SK-N-SH (cell line): ENCODE measurements at regions not wholly inside any gene's neighbourhood (a gene's known extent, or its start where the extent isn't known, plus 50 kb on each side); places are given as distances from the start of the nearest gene placed in this dataset.

Source experiments
- CTCF ChIA-PET: fragments of 300-600, 350-600 bp; formaldehyde crosslinking; extraction: SDS; loops from one replicate; lab custom pipeline; 2021; lab: Yijun Ruan, JAX
- POLR2A ChIA-PET: fragments of 350-600 bp; sonication (Branson Sonifier 250); formaldehyde crosslinking; extraction: SDS; loops from one replicate; lab custom pipeline; 2020; ENCODE audit warnings: antibody characterized with exemption, inconsistent platforms; lab: Yijun Ruan, JAX
- DNase-seq: peaks from one replicate; pipeline ENCODE4 v3.0.0; 2012
- H2AFZ ChIP-seq: fragments of 200-600 bp; sonication (generic); 2 replicates; pipeline ENCODE4 v1.8.1; 2016; ENCODE audit warnings: antibody characterized with exemption, mild to moderate bottlenecking, low read depth
- H3F3A ChIP-seq: fragments of 200-600 bp; sonication (generic); replicated peaks from 2 replicates; pipeline ENCODE3; 2016; ENCODE audit warnings: antibody characterized with exemption, mild to moderate bottlenecking; ENCODE audit not compliant: insufficient read depth
- H3K27ac ChIP-seq, 2 experiments: fragments of 200-500 bp in 1 of 2; fragments of 200-600 bp in 1 of 2; sonication (Bioruptor generic) in 1 of 2; sonication (generic), shearing (Covaris generic) in 1 of 2; 2 replicates each; pipeline versions ENCODE4 v1.5.1 to v1.6.1; 2014 to 2016; ENCODE audit warnings: low read depth in 2 of 2, inconsistent platforms in 1 of 2, low read length in 1 of 2, mild to moderate bottlenecking in 1 of 2, mixed read lengths in 1 of 2
- H3K27me3 ChIP-seq: fragments of 200-600 bp; sonication (generic), shearing (Covaris generic); 2 replicates; pipeline ENCODE4 v1.6.1; 2016; ENCODE audit warnings: mixed run types; ENCODE audit not compliant: insufficient read depth
- H3K36me3 ChIP-seq, 2 experiments: fragments of 200-500 bp in 1 of 2; fragments of 200-600 bp in 1 of 2; sonication (Bioruptor generic) in 1 of 2; sonication (generic) in 1 of 2; replicated peaks in 1 of 2; 2 replicates each; pipeline versions ENCODE3 to v1.5.1; 2014 to 2016; ENCODE audit warnings: low read length in 1 of 2, mild to moderate bottlenecking in 1 of 2; ENCODE audit not compliant: insufficient read depth in 2 of 2, control insufficient read depth in 1 of 2
- H3K4me1 ChIP-seq, 2 experiments: fragments of 200-500 bp in 1 of 2; fragments of 200-600 bp in 1 of 2; sonication (Bioruptor generic) in 1 of 2; sonication (generic), shearing (Covaris generic) in 1 of 2; 2 replicates each; pipeline versions ENCODE4 v1.5.1 to v1.6.1; 2014 to 2016; ENCODE audit warnings: low read depth in 1 of 2, low read length in 1 of 2, mixed run types in 1 of 2; ENCODE audit not compliant: insufficient read depth in 2 of 2, control insufficient read depth in 1 of 2
- H3K4me2 ChIP-seq: fragments of 200-600 bp; sonication (generic), shearing (Covaris generic); 2 replicates; pipeline ENCODE4 v1.6.1; 2017; ENCODE audit warnings: mixed run types
- H3K4me3 ChIP-seq, 2 experiments: fragments of 200-500 bp in 1 of 2; fragments of 200-600 bp in 1 of 2; sonication (Bioruptor generic) in 1 of 2; sonication (generic), shearing (Covaris generic) in 1 of 2; 2 replicates each; pipeline versions ENCODE4 v1.5.1 to v1.8.1; 2014 to 2016; ENCODE audit warnings: low read depth in 2 of 2, inconsistent platforms in 1 of 2, low read length in 1 of 2, mild to moderate bottlenecking in 1 of 2, mixed read lengths in 1 of 2, moderate library complexity in 1 of 2
- H3K79me2 ChIP-seq: fragments of 200-600 bp; sonication (generic); 2 replicates; pipeline ENCODE4 v1.8.1; 2017; ENCODE audit warnings: mild to moderate bottlenecking; ENCODE audit not compliant: insufficient read depth
- H3K9ac ChIP-seq: fragments of 200-600 bp; sonication (generic); 2 replicates; pipeline ENCODE4 v1.6.1; 2017; ENCODE audit warnings: mixed run types
- H3K9me2 ChIP-seq: fragments of 200-600 bp; sonication (generic); 2 replicates; pipeline ENCODE4 v1.6.1; 2017; ENCODE audit warnings: mixed run types
- H3K9me3 ChIP-seq: fragments of 200-600 bp; sonication (generic); 2 replicates; pipeline ENCODE4 v1.6.1; 2017; ENCODE audit warnings: mixed run types, mild to moderate bottlenecking, moderate library complexity
- H4K20me1 ChIP-seq: fragments of 200-600 bp; sonication (generic); 2 replicates; pipeline ENCODE4 v1.6.1; 2017; ENCODE audit warnings: mild to moderate bottlenecking, mixed run types; ENCODE audit not compliant: insufficient read depth
- CHD2 ChIP-seq: fragments of 150-350 bp; IDR thresholded peaks from 2 replicates; pipeline ENCODE4 v1.6.1; 2018; ENCODE audit warnings: low read length; ENCODE audit not compliant: partially characterized antibody
- CTCF ChIP-seq: fragments of 200-600 bp; sonication (generic); IDR thresholded peaks from 2 replicates; pipeline ENCODE4 v1.6.1; 2017; ENCODE audit warnings: antibody characterized with exemption, mild to moderate bottlenecking, moderate library complexity
- ELF1 ChIP-seq: IDR thresholded peaks from 2 replicates; pipeline ENCODE4 v1.4.0; 2012
- EZH2phosphoT487 ChIP-seq: fragments of 200-600 bp; sonication (generic); IDR thresholded peaks from 2 replicates; pipeline ENCODE4 v1.6.1; 2017; ENCODE audit warnings: low read depth, mixed run types, mild to moderate bottlenecking, antibody characterized with exemption, moderate library complexity, borderline replicate concordance
- FOXM1 ChIP-seq: IDR thresholded peaks from 2 replicates; pipeline ENCODE4 v1.4.0; 2012; ENCODE audit warnings: low read depth, mild to moderate bottlenecking
- GABPA ChIP-seq: IDR thresholded peaks from 2 replicates; pipeline ENCODE4 v1.4.0; 2012; ENCODE audit warnings: low read depth, mild to moderate bottlenecking
- GATA2 ChIP-seq: sonication (generic); formaldehyde crosslinking; IDR thresholded peaks from 2 replicates; pipeline ENCODE4 v1.5.0; 2020; ENCODE audit warnings: mild to moderate bottlenecking, missing genetic modification reagents
- IRF3 ChIP-seq: fragments of 150-350 bp; IDR thresholded peaks from 2 replicates; pipeline ENCODE4 v1.6.1; 2016; ENCODE audit warnings: mild to moderate bottlenecking, low read depth, low read length
- JUND ChIP-seq: IDR thresholded peaks from 2 replicates; pipeline ENCODE4 v1.4.0; 2012
- MEF2A ChIP-seq: IDR thresholded peaks from 2 replicates; pipeline ENCODE4 v1.4.0; 2012; ENCODE audit warnings: low read depth, borderline replicate concordance
- NFIC ChIP-seq: IDR thresholded peaks from 2 replicates; pipeline ENCODE4 v1.4.0; 2012; ENCODE audit warnings: borderline replicate concordance
- RAD21 ChIP-seq: IDR thresholded peaks from 2 replicates; pipeline ENCODE4 v1.6.1; 2012; ENCODE audit warnings: mild to moderate bottlenecking, low read length
- RCOR1 ChIP-seq: fragments of 150-350 bp; IDR thresholded peaks from 2 replicates; pipeline ENCODE4 v1.6.1; 2017; ENCODE audit warnings: antibody characterized with exemption, low read length
- REST ChIP-seq: IDR thresholded peaks from 2 replicates; pipeline ENCODE4 v1.6.1; 2012; ENCODE audit warnings: mild to moderate bottlenecking, low read depth, low read length, moderate library complexity
- RXRA ChIP-seq: IDR thresholded peaks from 2 replicates; pipeline ENCODE4 v1.4.0; 2012; ENCODE audit warnings: low read depth, mild to moderate bottlenecking, borderline replicate concordance
- SIN3A ChIP-seq: IDR thresholded peaks from 2 replicates; pipeline ENCODE4 v1.6.1; 2012; ENCODE audit warnings: low read depth, mild to moderate bottlenecking, low read length, moderate library complexity, borderline replicate concordance
- SMC3 ChIP-seq: IDR thresholded peaks from 2 replicates; pipeline ENCODE4 v1.6.1; 2012; ENCODE audit warnings: low read depth, low read length, improper control_type of control experiment
- TCF12 ChIP-seq: IDR thresholded peaks from 2 replicates; pipeline ENCODE4 v1.4.0; 2012
- USF1 ChIP-seq: IDR thresholded peaks from 2 replicates; pipeline ENCODE4 v1.4.0; 2012; ENCODE audit warnings: low read depth, borderline replicate concordance
- WGBS: methylation state at CpG from one replicate; pipeline ENCODE4 v1.1.6; 2017; ENCODE audit warnings: low lambda C conversion rate; 5-methylcytosine and 5-hydroxymethylcytosine counted together
- TF ChIP-seq, protein P1 (sequence below): fragments of 150-350 bp; IDR thresholded peaks from 2 replicates; pipeline ENCODE4 v1.6.1; 2017; ENCODE audit warnings: antibody characterized with exemption, low read length, low read depth, borderline replicate concordance
- TF ChIP-seq, protein P2 (sequence below): IDR thresholded peaks from 2 replicates; pipeline ENCODE4 v1.4.0; 2012; ENCODE audit warnings: low read depth

- Histone ChIP-seq H3K9me2 (no peaks in the 10 kb centered on the region), H4K20me1 (no peaks in the 10 kb centered on the region), H3F3A (no peaks in the 10 kb centered on the region), H3K9ac (no peak overlapping the region), H3K27me3 (peaks cover 33% of the 10 kb centered on the region), H3K27ac (no peak overlapping the region), H3K4me2 (no peak overlapping the region), H3K4me3 (no peak overlapping the region), H3K4me1 (no peaks in the 10 kb centered on the region), H2AFZ (no peak overlapping the region), H3K36me3 (no peaks in the 10 kb centered on the region), H3K79me2 (no peaks in the 10 kb centered on the region), H3K9me3 (no peaks in the 10 kb centered on the region)
- no peak for DNase-seq
- TF ChIP-seq MEF2A (no peak), GABPA (no peak), RXRA (no peak), SMC3 (no peak), EZH2phosphoT487 (no peak), RCOR1 (no peak)
- ChIA-PET CTCF (no interaction called here), POLR2A (no interaction called here)
- WGBS = 37% methylated on average over 1 of the region's 1 CpG
These were observed 129.2 kb downstream of the ZIC5 start for GRCh38 chr13:99842405-99842804.

DNA sequence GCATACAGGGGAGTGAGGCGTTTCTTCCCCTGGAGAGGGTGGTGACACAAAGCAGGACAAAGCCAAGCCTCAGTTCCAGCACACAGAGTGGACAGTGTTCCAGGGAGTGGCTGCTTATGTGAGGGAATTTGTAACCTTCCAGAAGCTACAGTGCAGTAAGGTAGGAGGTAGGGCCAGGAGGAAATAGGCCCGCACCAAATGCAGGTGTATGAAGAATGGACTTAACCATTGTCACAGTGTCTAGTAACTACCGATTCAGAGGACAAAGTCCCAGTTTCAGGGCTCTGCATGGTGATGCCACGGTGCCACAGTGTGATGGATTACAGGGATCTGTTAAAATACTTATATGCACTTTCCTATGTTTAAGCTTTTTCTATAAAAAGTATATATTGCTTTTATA, 135.3 kb downstream of the ZIC5 start:
- Histone ChIP-seq H3K36me3 (no peaks in the 10 kb centered on the region), H3K4me3 (no peak overlapping the region), H3K27ac (no peak overlapping the region), H3F3A (no peaks in the 10 kb centered on the region), H3K9me3 (no peaks in the 10 kb centered on the region), H2AFZ (no peak overlapping the region), H3K9me2 (no peaks in the 10 kb centered on the region), H3K4me2 (no peak overlapping the region), H3K79me2 (no peaks in the 10 kb centered on the region), H3K27me3 (no peaks in the 10 kb centered on the region)
- ChIA-PET POLR2A (no interaction called here), CTCF (interaction anchor here (0.6 kb wide), 1 partner anchor 80 kb away, joined by 3 read pairs; no protein-coding TSS in a partner anchor)
- no peak for DNase-seq
- 45% methylated on average over 4 of the region's 4 CpGs for WGBS
- TF ChIP-seq RAD21 = no peak
- TF ChIP-seq REST = no peak
- TF ChIP-seq CHD2 = no peak
- TF ChIP-seq, protein P1, sequence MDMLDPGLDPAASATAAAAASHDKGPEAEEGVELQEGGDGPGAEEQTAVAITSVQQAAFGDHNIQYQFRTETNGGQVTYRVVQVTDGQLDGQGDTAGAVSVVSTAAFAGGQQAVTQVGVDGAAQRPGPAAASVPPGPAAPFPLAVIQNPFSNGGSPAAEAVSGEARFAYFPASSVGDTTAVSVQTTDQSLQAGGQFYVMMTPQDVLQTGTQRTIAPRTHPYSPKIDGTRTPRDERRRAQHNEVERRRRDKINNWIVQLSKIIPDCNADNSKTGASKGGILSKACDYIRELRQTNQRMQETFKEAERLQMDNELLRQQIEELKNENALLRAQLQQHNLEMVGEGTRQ = no peak
- TF ChIP-seq JUND = no peak
- TF ChIP-seq ELF1 = no peak
- no peak for TF ChIP-seq TCF12
- no peak for TF ChIP-seq NFIC
- TF ChIP-seq SMC3 = no peak
- no peak for TF ChIP-seq USF1
- no peak for TF ChIP-seq GABPA
- TF ChIP-seq RCOR1 = no peak
- no peak for TF ChIP-seq EZH2phosphoT487
- TF ChIP-seq IRF3 = no peak
- no peak for TF ChIP-seq CTCF
- no peak for TF ChIP-seq GATA2 (CRISPR knock-in tag)
- no peak for TF ChIP-seq SIN3A
- TF ChIP-seq, protein P2, sequence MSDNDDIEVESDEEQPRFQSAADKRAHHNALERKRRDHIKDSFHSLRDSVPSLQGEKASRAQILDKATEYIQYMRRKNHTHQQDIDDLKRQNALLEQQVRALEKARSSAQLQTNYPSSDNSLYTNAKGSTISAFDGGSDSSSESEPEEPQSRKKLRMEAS = no peak
- no peak for TF ChIP-seq FOXM1
- TF ChIP-seq, all 33 proteins: peak for 0
- Histone ChIP-seq H3K4me1 (no peaks in the 10 kb centered on the region), H4K20me1 (no peaks in the 10 kb centered on the region), H3K9ac (no peak overlapping the region)
